Stomach (tissue), 8 donors: ENCODE measurements at regions not wholly inside any gene's neighbourhood (a gene's known extent, or its start where the extent isn't known, plus 50 kb on each side); places are given as distances from the start of the nearest gene placed in this dataset.

Experiments used
- DNase-seq, 2 donors: peaks; one replicate each; pipeline versions ENCODE4 v3.0.0 to v3.0.0-alpha.2; 2013 to 2019
- H3K27ac ChIP-seq, 5 donors: fragments of 200-600 bp in 4 of 5; sonication (generic) in 4 of 5; one replicate each; pipeline ENCODE4 v1.5.1; 2013 to 2019; ENCODE audit warnings: mild to moderate bottlenecking in 1 of 5, moderate library complexity in 1 of 5
- H3K27me3 ChIP-seq, 3 donors: fragments of 200-600 bp; sonication (generic); one replicate each; pipeline ENCODE4 v1.5.1; 2017 to 2019; ENCODE audit warnings: mixed run types in 1 of 3
- H3K36me3 ChIP-seq, 4 donors: fragments of 200-600 bp; sonication (generic); 1 replicate in 3 of 4; 2 replicates in 1 of 4; pipeline ENCODE4 v1.5.1; 2016 to 2019
- H3K4me1 ChIP-seq, 4 donors: fragments of 200-600 bp; sonication (generic); one replicate each; pipeline ENCODE4 v1.5.1; 2016 to 2019
- H3K4me3 ChIP-seq, 4 donors: fragments of 200-600 bp; sonication (generic) in 3 of 4; one replicate each; pipeline ENCODE4 v1.5.1; 2016 to 2019; ENCODE audit warnings: mild to moderate bottlenecking in 1 of 4
- H3K9me3 ChIP-seq, 4 donors: fragments of 200-600 bp; sonication (generic); one replicate each; pipeline ENCODE4 v1.5.1; 2016 to 2019
- CTCF ChIP-seq, 7 experiments: fragments of 450-650 bp in 4 of 7; fragments of 200-600 bp in 3 of 7; sonication (generic) in 3 of 7; IDR thresholded peaks; one replicate each; pipeline ENCODE4 v1.5.1; 2016 to 2019; ENCODE audit warnings: antibody characterized with exemption in 7 of 7, control low read depth in 2 of 7, mild to moderate bottlenecking in 1 of 7
- EP300 ChIP-seq: sonication (generic); formaldehyde crosslinking; IDR thresholded peaks from one replicate; pipeline ENCODE4 v1.6.1; 2017; ENCODE audit warnings: antibody characterized with exemption
- POLR2A ChIP-seq, 4 donors: fragments of 450-650 bp; IDR thresholded peaks; one replicate each; pipeline ENCODE4 v1.6.1; 2016; ENCODE audit warnings: antibody characterized with exemption in 4 of 4, control low read depth in 2 of 4, mild to moderate bottlenecking in 1 of 4, moderate library complexity in 1 of 4
- POLR2AphosphoS5 ChIP-seq, 3 donors: sonication (generic); formaldehyde crosslinking; IDR thresholded peaks; one replicate each; pipeline ENCODE4 v1.6.1; 2016; ENCODE audit warnings: antibody characterized with exemption in 3 of 3
- WGBS, 5 donors: extraction: QIAGEN DNeasy Blood & Tissue Kit in 3 of 5; methylation state at CpG; one replicate each; pipeline versions ENCODE4 v1.1.5 to v1.1.7; 2013 to 2018; 5-methylcytosine and 5-hydroxymethylcytosine counted together
- intact Hi-C: fragments of 100-400 bp; cut with DNase I; formaldehyde crosslinking; loops from one replicate; pipeline ENCODE4 v1.15.1; 2023; ENCODE audit warnings: low total_unique reads
- donor health status: healthy with polysubstance abuse.
- donor health status: Bipolar disorder and iron deficiency.
- donor health status: healthy.

GRCh38 chr6:148244217-148244935 is 98.3 kb upstream of the SASH1 start:
- Histone ChIP-seq H3K27me3 (no peaks in the 10 kb centered on the region), H3K4me1 (peaks cover 4 to 18% (median 9%) of the 10 kb centered on the region in 4 donors), H3K27ac (peak overlapping the region in 1 of 5 donors; percentile 32), H3K36me3 (no peaks in the 10 kb centered on the region), H3K4me3 (no peak overlapping the region), H3K9me3 (no peaks in the 10 kb centered on the region)
- 81 to 88% (median 85%) methylated on average over 10 of the region's 10 CpGs for WGBS, 5 donors
- TF ChIP-seq POLR2A (IDR thresholded peaks at IDR 0.05) (no peak), POLR2AphosphoS5 (IDR thresholded peaks at IDR 0.05) (no peak)
- intact Hi-C loops, result no loop called here
- DNase-seq, result peak in 1 of 2 donors; percentile 37

- intact Hi-C loops, result no loop called here
- Histone ChIP-seq H3K36me3 (no peaks in the 10 kb centered on the region), H3K27ac (no peak overlapping the region), H3K27me3 (no peaks in the 10 kb centered on the region), H3K4me1 (no peaks in the 10 kb centered on the region), H3K4me3 (no peak overlapping the region), H3K9me3 (no peaks in the 10 kb centered on the region)
- WGBS, 5 donors, result 83 to 95% (median 90%) methylated on average over 6 of the region's 6 CpGs
- TF ChIP-seq EP300 (no peak), CTCF (IDR thresholded peaks at IDR 0.05) (no peak), POLR2AphosphoS5 (IDR thresholded peaks at IDR 0.05) (no peak), POLR2A (IDR thresholded peaks at IDR 0.05) (no peak)
- DNase-seq, result no peak
Observed at GRCh38 chr6:148247386-148248063, 95.1 kb upstream of the SASH1 start.

- no peaks in the 10 kb centered on the region for H3K9me3 ChIP-seq
- intact Hi-C loops, result no loop called here
- 50 to 69% (median 57%) methylated on average over 6 of the region's 6 CpGs for WGBS, 5 donors
Observed at GRCh38 chr6:148249160-148249559, 93.5 kb upstream of the SASH1 start.

GRCh38 chr6:148249679-148250375 is 92.8 kb upstream of the SASH1 start:
- no peak for TF ChIP-seq CTCF (IDR thresholded peaks at IDR 0.05)
- no peak for TF ChIP-seq POLR2AphosphoS5 (IDR thresholded peaks at IDR 0.05)
- no peak for TF ChIP-seq POLR2A (IDR thresholded peaks at IDR 0.05)
- TF ChIP-seq EP300, result no peak
- Histone ChIP-seq H3K27me3 (no peaks in the 10 kb centered on the region), H3K27ac (no peak overlapping the region), H3K36me3 (no peaks in the 10 kb centered on the region), H3K4me1 (no peaks in the 10 kb centered on the region), H3K9me3 (no peaks in the 10 kb centered on the region), H3K4me3 (no peak overlapping the region)
- 69 to 83% (median 77%) methylated on average over 5 of the region's 5 CpGs for WGBS, 5 donors
- intact Hi-C loops, result loop anchor here (10.0 kb wide), 1 partner anchor 75 kb away; no protein-coding TSS in a partner anchor
- DNase-seq, result no peak

More at GRCh38 chr6:148249160-148249559, 93.5 kb upstream of the SASH1 start:
- no peak for TF ChIP-seq EP300
- TF ChIP-seq POLR2AphosphoS5 (IDR thresholded peaks at IDR 0.05), result no peak
- no peak for TF ChIP-seq CTCF (IDR thresholded peaks at IDR 0.05)
- no peak for TF ChIP-seq POLR2A (IDR thresholded peaks at IDR 0.05)
- Histone ChIP-seq H3K27me3 (no peaks in the 10 kb centered on the region), H3K36me3 (no peaks in the 10 kb centered on the region), H3K27ac (no peak overlapping the region), H3K4me3 (no peak overlapping the region), H3K4me1 (no peaks in the 10 kb centered on the region)
- DNase-seq, result no peak
